ENCODE measurements at regions not wholly inside any gene's neighbourhood (a gene's known extent, or its start where the extent isn't known, plus 50 kb on each side); places are given as distances from the start of the nearest gene placed in this dataset.

GRCh38 chr5:1661831-1662558 is 137.6 kb downstream of the MRPL36 start:
- Histone ChIP-seq H3K4me2 (ENCODE audit: low read depth, low read length) (no peak overlapping the region), H2AFZ (ENCODE audit: low read length) (no peak overlapping the region), H4K20me1 (ENCODE audit: insufficient read depth, low read length) (no peaks in the 10 kb centered on the region), H3K4me3 (ENCODE audit: low read length) (no peak overlapping the region), H3K27me3 (replicated peaks; ENCODE audit: insufficient read depth, low read length) (peaks cover 93% of the 10 kb centered on the region), H3K27ac (ENCODE audit: low read length) (no peak overlapping the region), H3F3A (ENCODE audit: insufficient read depth, low read length) (no peaks in the 10 kb centered on the region), H3K9me3 (replicated peaks; ENCODE audit: insufficient read depth, low read length) (no peaks in the 10 kb centered on the region), H3K9me2 (replicated peaks; ENCODE audit: insufficient read depth, low read length) (no peaks in the 10 kb centered on the region), H3K36me3 (replicated peaks; ENCODE audit: insufficient read depth, low read length) (no peaks in the 10 kb centered on the region), H3K79me2 (ENCODE audit: low read length) (no peaks in the 10 kb centered on the region), H3K9ac (ENCODE audit: low read length) (no peak overlapping the region), H3K4me1 (ENCODE audit: low read length) (peaks cover 3% of the 10 kb centered on the region; the same call in 1 of the 2 replicates)
- no peak for DNase-seq
- TF ChIP-seq CTCF (IDR thresholded peaks at IDR 0.05; ENCODE audit: low read length) = no peak
- no peak for TF ChIP-seq EZH2phosphoT487 (IDR thresholded peaks at IDR 0.05; ENCODE audit: low read length)
- TF ChIP-seq EZH2 (optimal IDR thresholded peaks at IDR 0.05; ENCODE audit: low read depth, low read length) = no peak

- Histone ChIP-seq H3K4me3 (ENCODE audit: low read length) (no peak overlapping the region), H3K9me2 (replicated peaks; ENCODE audit: insufficient read depth, low read length) (no peaks in the 10 kb centered on the region), H3K4me2 (ENCODE audit: low read depth, low read length) (no peak overlapping the region), H3K79me2 (ENCODE audit: low read length) (no peaks in the 10 kb centered on the region), H4K20me1 (ENCODE audit: insufficient read depth, low read length) (no peaks in the 10 kb centered on the region), H3K9me3 (replicated peaks; ENCODE audit: insufficient read depth, low read length) (no peaks in the 10 kb centered on the region), H3K36me3 (replicated peaks; ENCODE audit: insufficient read depth, low read length) (no peaks in the 10 kb centered on the region), H3K9ac (ENCODE audit: low read length) (no peak overlapping the region), H3K27ac (ENCODE audit: low read length) (no peak overlapping the region), H3K4me1 (ENCODE audit: low read length) (no peaks in the 10 kb centered on the region), H2AFZ (ENCODE audit: low read length) (no peak overlapping the region), H3K27me3 (replicated peaks; ENCODE audit: insufficient read depth, low read length) (peaks cover 94% of the 10 kb centered on the region), H3F3A (ENCODE audit: insufficient read depth, low read length) (no peaks in the 10 kb centered on the region)
- no peak for DNase-seq
- TF ChIP-seq EZH2phosphoT487 (IDR thresholded peaks at IDR 0.05; ENCODE audit: low read length) (no peak), EZH2 (optimal IDR thresholded peaks at IDR 0.05; ENCODE audit: low read depth, low read length) (no peak), CTCF (IDR thresholded peaks at IDR 0.05; ENCODE audit: low read length) (no peak)
These were observed 137.6 kb upstream of the LPCAT1 start for GRCh38 chr5:1661311-1661710.

GRCh38 chr5:1660511-1660910 is 136.8 kb upstream of the LPCAT1 start:
- no peaks in the 10 kb centered on the region for H3F3A ChIP-seq (ENCODE audit: insufficient read depth, low read length)
- no peak overlapping the region for H3K4me3 ChIP-seq (ENCODE audit: low read length)
- H3K4me1 ChIP-seq (ENCODE audit: low read length) = no peaks in the 10 kb centered on the region
- no peaks in the 10 kb centered on the region for H4K20me1 ChIP-seq (ENCODE audit: insufficient read depth, low read length)
- H3K9me3 ChIP-seq (replicated peaks; ENCODE audit: insufficient read depth, low read length) = no peaks in the 10 kb centered on the region
- no peak overlapping the region for H3K4me2 ChIP-seq (ENCODE audit: low read depth, low read length)
- DNase-seq = no peak
- H3K79me2 ChIP-seq (ENCODE audit: low read length) = no peaks in the 10 kb centered on the region
- no peak for TF ChIP-seq EZH2phosphoT487 (IDR thresholded peaks at IDR 0.05; ENCODE audit: low read length)
- TF ChIP-seq CTCF (IDR thresholded peaks at IDR 0.05; ENCODE audit: low read length) = no peak
- no peak for TF ChIP-seq EZH2 (optimal IDR thresholded peaks at IDR 0.05; ENCODE audit: low read depth, low read length)
- no peak overlapping the region for H2AFZ ChIP-seq (ENCODE audit: low read length)
- H3K9me2 ChIP-seq (replicated peaks; ENCODE audit: insufficient read depth, low read length) = no peaks in the 10 kb centered on the region
- H3K27me3 ChIP-seq (replicated peaks; ENCODE audit: insufficient read depth, low read length) = peaks cover 94% of the 10 kb centered on the region
- no peaks in the 10 kb centered on the region for H3K36me3 ChIP-seq (replicated peaks; ENCODE audit: insufficient read depth, low read length)
- no peak overlapping the region for H3K27ac ChIP-seq (ENCODE audit: low read length)
- no peak overlapping the region for H3K9ac ChIP-seq (ENCODE audit: low read length)
